ENCODE measurements at regions not wholly inside any gene's neighbourhood (a gene's known extent, or its start where the extent isn't known, plus 50 kb on each side); places are given as distances from the start of the nearest gene placed in this dataset.

DNA sequence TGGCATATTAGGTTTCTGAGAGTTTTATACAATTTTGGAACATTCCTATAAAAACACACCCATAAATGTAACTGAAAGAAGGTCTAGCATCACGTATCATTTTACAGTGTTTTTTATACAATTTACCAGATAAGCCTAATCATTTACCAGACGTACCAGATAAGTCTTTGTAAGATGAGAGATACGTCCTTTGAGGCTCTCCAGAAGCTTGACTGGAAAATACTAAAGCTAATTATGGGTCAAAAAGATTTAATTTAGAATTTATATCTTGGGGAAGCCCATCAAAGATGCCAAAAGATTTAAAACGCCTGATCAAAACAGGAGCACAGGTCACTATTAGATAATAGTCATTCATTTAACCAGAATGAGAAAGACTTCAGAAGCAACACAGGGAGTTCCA lies 55.0 kb downstream of the RGS12 start:
- Histone ChIP-seq H3K27me3 (no peaks in the 10 kb centered on the region), H3K27ac (no peak overlapping the region), H3K36me3 (no peaks in the 10 kb centered on the region), H3K4me1 (peaks cover 0 to 12% (median under 1%) of the 10 kb centered on the region in 4 donors), H3K9me3 (no peaks in the 10 kb centered on the region), H3K4me3 (no peak overlapping the region)
- TF ChIP-seq, protein P1, sequence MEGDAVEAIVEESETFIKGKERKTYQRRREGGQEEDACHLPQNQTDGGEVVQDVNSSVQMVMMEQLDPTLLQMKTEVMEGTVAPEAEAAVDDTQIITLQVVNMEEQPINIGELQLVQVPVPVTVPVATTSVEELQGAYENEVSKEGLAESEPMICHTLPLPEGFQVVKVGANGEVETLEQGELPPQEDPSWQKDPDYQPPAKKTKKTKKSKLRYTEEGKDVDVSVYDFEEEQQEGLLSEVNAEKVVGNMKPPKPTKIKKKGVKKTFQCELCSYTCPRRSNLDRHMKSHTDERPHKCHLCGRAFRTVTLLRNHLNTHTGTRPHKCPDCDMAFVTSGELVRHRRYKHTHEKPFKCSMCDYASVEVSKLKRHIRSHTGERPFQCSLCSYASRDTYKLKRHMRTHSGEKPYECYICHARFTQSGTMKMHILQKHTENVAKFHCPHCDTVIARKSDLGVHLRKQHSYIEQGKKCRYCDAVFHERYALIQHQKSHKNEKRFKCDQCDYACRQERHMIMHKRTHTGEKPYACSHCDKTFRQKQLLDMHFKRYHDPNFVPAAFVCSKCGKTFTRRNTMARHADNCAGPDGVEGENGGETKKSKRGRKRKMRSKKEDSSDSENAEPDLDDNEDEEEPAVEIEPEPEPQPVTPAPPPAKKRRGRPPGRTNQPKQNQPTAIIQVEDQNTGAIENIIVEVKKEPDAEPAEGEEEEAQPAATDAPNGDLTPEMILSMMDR (IDR thresholded peaks at IDR 0.05), result no peak
- TF ChIP-seq POLR2A (IDR thresholded peaks at IDR 0.05), result no peak
- intact Hi-C loops (cut with DNase I), result no loop called here
- WGBS (ENCODE audit: insufficient coverage, low coverage, low lambda C conversion rate, missing lambda C conversion rate), result 77% methylated on average over 4 of the region's 4 CpGs
- DNase-seq, result no peak
- no peak for ATAC-seq

- Histone ChIP-seq H3K9me3 (no peaks in the 10 kb centered on the region), H3K27me3 (no peaks in the 10 kb centered on the region), H3K36me3 (no peaks in the 10 kb centered on the region), H3K4me1 (peaks cover 0 to 20% (median 4%) of the 10 kb centered on the region in 4 donors), H3K4me3 (no peak overlapping the region), H3K27ac (no peak overlapping the region)
- no peak for DNase-seq
- no peak for TF ChIP-seq POLR2A (IDR thresholded peaks at IDR 0.05)
- TF ChIP-seq, protein P1 (IDR thresholded peaks at IDR 0.05), result no peak
- intact Hi-C loops (cut with DNase I), result no loop called here
- WGBS (ENCODE audit: insufficient coverage, low coverage, low lambda C conversion rate, missing lambda C conversion rate), result 74% methylated on average over 7 of the region's 7 CpGs
- no peak for ATAC-seq
These were observed 55.8 kb downstream of the RGS12 start for GRCh38 chr4:3348621-3349020.

GRCh38 chr4:3349116-3349515 lies 56.3 kb downstream of the RGS12 start:
- Histone ChIP-seq H3K36me3 (no peaks in the 10 kb centered on the region), H3K27me3 (no peaks in the 10 kb centered on the region), H3K4me1 (peaks cover 0 to 25% (median 7%) of the 10 kb centered on the region in 4 donors), H3K9me3 (no peaks in the 10 kb centered on the region), H3K4me3 (no peak overlapping the region), H3K27ac (no peak overlapping the region)
- TF ChIP-seq, protein P1 (IDR thresholded peaks at IDR 0.05), result no peak
- no peak for TF ChIP-seq POLR2A (IDR thresholded peaks at IDR 0.05)
- 83% methylated on average over 4 of the region's 4 CpGs for WGBS (ENCODE audit: insufficient coverage, low coverage, low lambda C conversion rate, missing lambda C conversion rate)
- no peak for DNase-seq
- intact Hi-C loops (cut with DNase I), result no loop called here
- no peak for ATAC-seq

GRCh38 chr4:3351997-3352396 lies 59.2 kb downstream of the RGS12 start:
- no peaks in the 10 kb centered on the region for H3K27me3 ChIP-seq
- WGBS (ENCODE audit: insufficient coverage, low coverage, low lambda C conversion rate, missing lambda C conversion rate), result 95% methylated on average over 2 of the region's 3 CpGs
- no peak for TF ChIP-seq POLR2A (IDR thresholded peaks at IDR 0.05)
- TF ChIP-seq, protein P1 (IDR thresholded peaks at IDR 0.05), result no peak
- intact Hi-C loops (cut with DNase I), result no loop called here
- no peak for ATAC-seq
- DNase-seq, result no peak
- H3K36me3 ChIP-seq, result no peaks in the 10 kb centered on the region
- peak overlapping the region in 1 of 3 donors; percentile 95 for H3K27ac ChIP-seq
- H3K9me3 ChIP-seq, result no peaks in the 10 kb centered on the region
- H3K4me3 ChIP-seq, result no peak overlapping the region
- H3K4me1 ChIP-seq, result peaks cover 0 to 35% (median 8%) of the 10 kb centered on the region in 4 donors

- Histone ChIP-seq H3K27ac (peak overlapping the region in 2 of 3 donors; percentile 92 to 95), H3K27me3 (no peaks in the 10 kb centered on the region), H3K9me3 (no peaks in the 10 kb centered on the region), H3K4me3 (no peak overlapping the region), H3K36me3 (no peaks in the 10 kb centered on the region), H3K4me1 (peaks cover 0 to 35% (median 8%) of the 10 kb centered on the region in 4 donors)
- WGBS (ENCODE audit: insufficient coverage, low coverage, low lambda C conversion rate, missing lambda C conversion rate), result 67% methylated on average over 5 of the region's 5 CpGs
- intact Hi-C loops (cut with DNase I), result no loop called here
- ATAC-seq, result no peak
- DNase-seq, result no peak
- TF ChIP-seq POLR2A (IDR thresholded peaks at IDR 0.05), result no peak
- TF ChIP-seq, protein P1 (IDR thresholded peaks at IDR 0.05), result no peak
These were observed 59.7 kb downstream of the RGS12 start for GRCh38 chr4:3352505-3352904.

Data from right lobe of liver (tissue), 6 donors.